ENCODE measurements at regions not wholly inside any gene's neighbourhood (a gene's known extent, or its start where the extent isn't known, plus 50 kb on each side); places are given as distances from the start of the nearest gene placed in this dataset.

GRCh38 chr18:10044054-10044453 lies 130.2 kb downstream of the VAPA start:
- Histone ChIP-seq H4K20me1 (replicated peaks; ENCODE audit: insufficient read depth) (no peaks in the 10 kb centered on the region), H3K36me3 (ENCODE audit: insufficient read depth) (no peaks in the 10 kb centered on the region), H3K4me2 (peak overlapping the region; percentile 46; the same call in 1 of the 2 replicates), H3K27ac (ENCODE audit: low read depth) (no peak overlapping the region), H3K27me3 (ENCODE audit: insufficient read depth) (no peaks in the 10 kb centered on the region), H3K4me3 (no peak overlapping the region), H3K79me2 (replicated peaks; ENCODE audit: insufficient read depth) (no peaks in the 10 kb centered on the region), H3K9me2 (ENCODE audit: insufficient read depth) (peaks cover 6% of the 10 kb centered on the region; the same call in 1 of the 2 replicates), H3K4me1 (ENCODE audit: insufficient read depth) (peaks cover 5% of the 10 kb centered on the region; the same call in 1 of the 2 replicates), H2AFZ (0 out of 2 replicates have a peak overlapping the region, but pooled peaks have one; percentile 43), H3F3A (replicated peaks; ENCODE audit: low read depth) (no peaks in the 10 kb centered on the region)
- H3K27me3 Mint-ChIP-seq (ENCODE audit: insufficient read depth, low read depth, poor library complexity), result no peaks in the 10 kb centered on the region
- peak; percentile 76 for ATAC-seq
- H3K27ac Mint-ChIP-seq, result no peak overlapping the region
- peaks cover 6% of the 10 kb centered on the region; the same call in 2 of the 3 replicates for H3K4me1 Mint-ChIP-seq
- TF ChIP-seq NANOG (IDR thresholded peaks at IDR 0.05; ENCODE audit: borderline replicate concordance), result no peak
- 0 out of 2 replicates have a peak, but pooled peaks have one; percentile 17 for TF ChIP-seq ZNF462 (CRISPR knock-in tag; IDR thresholded peaks at IDR 0.05)
- peaks cover 19% of the 10 kb centered on the region for H3K9me3 Mint-ChIP-seq
- H3K36me3 Mint-ChIP-seq (ENCODE audit: low read depth), result peaks cover 10% of the 10 kb centered on the region
- DNase-seq (ENCODE audit: low spot score), result peak; percentile 23
- H3K4me3 Mint-ChIP-seq, result no peak overlapping the region

GRCh38 chr18:10045296-10045891 lies 131.6 kb downstream of the VAPA start:
- H4K20me1 ChIP-seq (replicated peaks; ENCODE audit: insufficient read depth), result no peaks in the 10 kb centered on the region
- no peak overlapping the region for H3K4me3 ChIP-seq
- H3K4me2 ChIP-seq, result no peak overlapping the region
- H3K27me3 ChIP-seq (ENCODE audit: insufficient read depth), result no peaks in the 10 kb centered on the region
- no peak overlapping the region for H3K27ac ChIP-seq (ENCODE audit: low read depth)
- Mint-ChIP-seq H3K27ac (no peak overlapping the region), H3K4me3 (no peak overlapping the region), H3K27me3 (ENCODE audit: insufficient read depth, low read depth, poor library complexity) (no peaks in the 10 kb centered on the region), H3K4me1 (peaks cover 6% of the 10 kb centered on the region; the same call in 2 of the 3 replicates), H3K9me3 (peaks cover 19% of the 10 kb centered on the region), H3K36me3 (ENCODE audit: low read depth) (peaks cover 10% of the 10 kb centered on the region)
- H2AFZ ChIP-seq, result peak overlapping the region; percentile 83
- peaks cover 5% of the 10 kb centered on the region; the same call in 1 of the 2 replicates for H3K4me1 ChIP-seq (ENCODE audit: insufficient read depth)
- ATAC-seq (no peak), DNase-seq (ENCODE audit: low spot score) (no peak)
- peaks cover 6% of the 10 kb centered on the region; the same call in 1 of the 2 replicates for H3K9me2 ChIP-seq (ENCODE audit: insufficient read depth)
- H3F3A ChIP-seq (replicated peaks; ENCODE audit: low read depth), result no peaks in the 10 kb centered on the region
- H3K36me3 ChIP-seq (ENCODE audit: insufficient read depth), result no peaks in the 10 kb centered on the region
- no peaks in the 10 kb centered on the region for H3K79me2 ChIP-seq (replicated peaks; ENCODE audit: insufficient read depth)
- TF ChIP-seq REST (IDR thresholded peaks at IDR 0.05; ENCODE audit: unreplicated experiment) (no peak), ZNF114 (CRISPR knock-in tag; IDR thresholded peaks at IDR 0.05) (no peak), NANOG (IDR thresholded peaks at IDR 0.05; ENCODE audit: borderline replicate concordance) (no peak), EZH2 (IDR thresholded peaks at IDR 0.05; ENCODE audit: low read depth, unreplicated experiment) (no peak)
